GM21367 (cell line): ENCODE measurements at regions not wholly inside any gene's neighbourhood (a gene's known extent, or its start where the extent isn't known, plus 50 kb on each side); places are given as distances from the start of the nearest gene placed in this dataset.

Experiments
- ATAC-seq: cut with Tn5 transposase; IDR thresholded peaks from one replicate; pipeline ENCODE4 v1.9.1; 2021; ENCODE audit not compliant: unreplicated experiment

- ATAC-seq, result no peak
These were observed 250.6 kb upstream of the NDST3 start for GRCh38 chr4:117783716-117784115.

- no peak for ATAC-seq
These were observed 250.0 kb upstream of the NDST3 start for GRCh38 chr4:117784266-117784665.

- no peak for ATAC-seq
These were observed 247.7 kb upstream of the NDST3 start for GRCh38 chr4:117786566-117786965.

- no peak for ATAC-seq
These were observed 240.3 kb upstream of the NDST3 start for GRCh38 chr4:117793845-117794480.

GRCh38 chr4:117796677-117797076 lies 237.6 kb upstream of the NDST3 start:
- no peak for ATAC-seq

- ATAC-seq, result no peak
These were observed 233.7 kb upstream of the NDST3 start for GRCh38 chr4:117800636-117801035.

- ATAC-seq, result no peak
These were observed 232.5 kb upstream of the NDST3 start for GRCh38 chr4:117801756-117802155.

- no peak for ATAC-seq
These were observed 222.6 kb upstream of the NDST3 start for GRCh38 chr4:117811731-117812130.

- ATAC-seq, result no peak
These were observed 219.7 kb upstream of the NDST3 start for GRCh38 chr4:117814277-117815246.

- no peak for ATAC-seq
These were observed 217.0 kb upstream of the NDST3 start for GRCh38 chr4:117817301-117817700.

- no peak for ATAC-seq
These were observed 212.5 kb upstream of the NDST3 start for GRCh38 chr4:117821834-117822233.

- no peak for ATAC-seq
These were observed 210.9 kb upstream of the NDST3 start for GRCh38 chr4:117823388-117823787.

GRCh38 chr4:117825600-117825999 lies 208.7 kb upstream of the NDST3 start:
- ATAC-seq, result no peak

GRCh38 chr4:117831060-117831683 lies 203.1 kb upstream of the NDST3 start:
- no peak for ATAC-seq

- ATAC-seq, result no peak
These were observed 198.7 kb upstream of the NDST3 start for GRCh38 chr4:117835566-117835965.

- ATAC-seq, result no peak
These were observed 189.7 kb upstream of the NDST3 start for GRCh38 chr4:117844594-117844993.

GRCh38 chr4:117845270-117845669 lies 189.0 kb upstream of the NDST3 start:
- no peak for ATAC-seq

GRCh38 chr4:117847849-117848248 lies 186.4 kb upstream of the NDST3 start:
- no peak for ATAC-seq

- no peak for ATAC-seq
These were observed 166.1 kb upstream of the NDST3 start for GRCh38 chr4:117868201-117868600.

- no peak for ATAC-seq
These were observed 160.5 kb upstream of the NDST3 start for GRCh38 chr4:117873779-117874178.

GRCh38 chr4:117874216-117874615 lies 160.1 kb upstream of the NDST3 start:
- ATAC-seq, result no peak

- ATAC-seq, result no peak
These were observed 144.3 kb upstream of the NDST3 start for GRCh38 chr4:117889978-117890377.
